ENCODE measurements at regions not wholly inside any gene's neighbourhood (a gene's known extent, or its start where the extent isn't known, plus 50 kb on each side); places are given as distances from the start of the nearest gene placed in this dataset.
A peak's percentile ranks its signal among the peaks of the same experiment; 100 is the strongest.

DNA sequence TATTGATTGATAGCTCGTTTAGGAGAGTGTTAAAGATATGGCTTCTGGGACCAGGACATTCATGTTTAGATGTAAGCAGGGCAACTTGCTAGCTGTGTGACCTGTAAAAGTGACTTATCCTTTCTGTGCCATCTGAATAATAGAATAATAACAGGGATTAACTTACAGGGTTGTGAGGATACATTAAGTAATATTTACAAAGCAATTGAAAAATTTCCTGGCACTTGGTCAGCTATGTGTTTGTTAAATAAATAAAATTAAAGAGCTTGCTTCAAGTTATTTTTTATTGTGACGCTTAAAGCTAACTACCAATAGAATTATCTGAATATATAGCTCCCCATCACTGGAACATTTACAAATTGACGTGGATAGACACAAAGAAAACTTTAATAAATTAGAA lies 287.9 kb upstream of the CDIN1 start:
- no peaks in the 10 kb centered on the region for H3K27me3 ChIP-seq (ENCODE audit: control insufficient read depth, insufficient read depth, low read length)
- no peak overlapping the region for H3K4me3 ChIP-seq (ENCODE audit: low read depth, low read length)
- H3K36me3 ChIP-seq (ENCODE audit: control insufficient read depth, insufficient read depth, low read length), result no peaks in the 10 kb centered on the region
- DNase-seq (ENCODE audit: low read depth) (no peak), FAIRE-seq (no peak)
- TF ChIP-seq, protein P1, sequence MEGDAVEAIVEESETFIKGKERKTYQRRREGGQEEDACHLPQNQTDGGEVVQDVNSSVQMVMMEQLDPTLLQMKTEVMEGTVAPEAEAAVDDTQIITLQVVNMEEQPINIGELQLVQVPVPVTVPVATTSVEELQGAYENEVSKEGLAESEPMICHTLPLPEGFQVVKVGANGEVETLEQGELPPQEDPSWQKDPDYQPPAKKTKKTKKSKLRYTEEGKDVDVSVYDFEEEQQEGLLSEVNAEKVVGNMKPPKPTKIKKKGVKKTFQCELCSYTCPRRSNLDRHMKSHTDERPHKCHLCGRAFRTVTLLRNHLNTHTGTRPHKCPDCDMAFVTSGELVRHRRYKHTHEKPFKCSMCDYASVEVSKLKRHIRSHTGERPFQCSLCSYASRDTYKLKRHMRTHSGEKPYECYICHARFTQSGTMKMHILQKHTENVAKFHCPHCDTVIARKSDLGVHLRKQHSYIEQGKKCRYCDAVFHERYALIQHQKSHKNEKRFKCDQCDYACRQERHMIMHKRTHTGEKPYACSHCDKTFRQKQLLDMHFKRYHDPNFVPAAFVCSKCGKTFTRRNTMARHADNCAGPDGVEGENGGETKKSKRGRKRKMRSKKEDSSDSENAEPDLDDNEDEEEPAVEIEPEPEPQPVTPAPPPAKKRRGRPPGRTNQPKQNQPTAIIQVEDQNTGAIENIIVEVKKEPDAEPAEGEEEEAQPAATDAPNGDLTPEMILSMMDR (IDR thresholded peaks at IDR 0.05; ENCODE audit: insufficient read depth, low read length, severe bottlenecking), result no peak

DNA sequence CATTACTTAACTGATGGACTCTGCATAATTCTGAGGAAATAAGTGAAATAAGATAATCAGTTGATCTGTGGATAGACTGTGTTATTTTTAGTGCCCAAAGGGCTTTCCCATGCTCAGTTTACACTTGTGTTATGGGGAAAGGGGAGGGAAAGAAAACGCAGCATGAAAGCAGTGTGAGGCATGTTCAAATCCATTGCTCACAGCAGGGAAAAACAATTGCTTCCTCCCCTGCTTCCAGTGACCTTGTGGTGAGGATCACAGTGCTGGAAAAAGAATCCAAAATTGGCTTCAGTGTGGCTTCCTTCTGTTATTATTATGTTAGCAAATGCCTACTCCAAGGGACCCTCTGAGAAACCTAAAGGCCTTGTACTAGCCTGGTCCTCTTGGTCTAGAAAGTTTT lies 285.1 kb upstream of the CDIN1 start:
- H3K36me3 ChIP-seq (ENCODE audit: control insufficient read depth, insufficient read depth, low read length), result no peaks in the 10 kb centered on the region
- DNase-seq (ENCODE audit: low read depth), result no peak
- no peak for FAIRE-seq
- TF ChIP-seq, protein P1 (IDR thresholded peaks at IDR 0.05; ENCODE audit: insufficient read depth, low read length, severe bottlenecking), result no peak
- H3K27me3 ChIP-seq (ENCODE audit: control insufficient read depth, insufficient read depth, low read length), result no peaks in the 10 kb centered on the region
- no peak overlapping the region for H3K4me3 ChIP-seq (ENCODE audit: low read depth, low read length)

DNA sequence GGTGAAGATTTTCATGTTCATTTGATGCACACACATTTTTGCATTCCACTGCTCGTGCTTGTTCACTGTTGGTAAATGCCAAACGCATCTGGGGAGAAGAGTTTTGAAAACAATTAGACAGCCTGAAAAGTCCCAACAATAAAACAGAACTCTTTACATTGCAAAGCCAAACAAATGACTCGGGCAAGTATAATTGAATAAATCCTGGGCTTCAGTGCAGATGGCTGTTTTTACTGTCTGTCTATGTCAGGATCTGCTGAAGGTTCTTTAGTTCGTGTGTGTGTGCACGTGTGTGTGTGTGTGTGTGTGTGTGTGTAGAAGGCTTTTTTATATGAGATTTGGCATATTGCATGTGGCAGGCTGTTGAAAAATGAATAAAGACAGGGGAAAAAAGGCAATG lies 277.5 kb upstream of the CDIN1 start:
- TF ChIP-seq, protein P1 (IDR thresholded peaks at IDR 0.05; ENCODE audit: insufficient read depth, low read length, severe bottlenecking), result no peak
- Histone ChIP-seq H3K36me3 (ENCODE audit: control insufficient read depth, insufficient read depth, low read length) (no peaks in the 10 kb centered on the region), H3K4me3 (ENCODE audit: low read depth, low read length) (no peak overlapping the region), H3K27me3 (ENCODE audit: control insufficient read depth, insufficient read depth, low read length) (no peaks in the 10 kb centered on the region)
- FAIRE-seq, result no peak
- DNase-seq (ENCODE audit: low read depth), result no peak

DNA sequence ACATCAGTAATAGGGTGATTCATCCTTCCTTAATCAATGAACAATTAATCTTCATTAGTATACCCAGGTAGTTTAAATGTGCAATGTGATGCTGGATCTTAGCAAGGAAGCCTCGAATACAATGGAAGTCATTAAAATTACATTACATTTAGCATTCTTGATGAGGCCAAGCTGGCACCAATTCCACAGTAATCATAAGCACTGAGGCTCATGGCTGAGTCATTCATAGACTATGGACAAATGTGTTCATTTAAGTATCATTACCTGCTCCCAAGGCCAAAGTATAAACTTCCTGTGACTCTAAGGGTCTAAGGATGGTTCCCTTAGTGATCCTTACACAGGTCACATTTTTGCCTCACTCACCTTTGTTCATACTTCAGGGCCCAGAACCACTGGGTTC lies 266.4 kb upstream of the CDIN1 start:
- TF ChIP-seq, protein P1 (IDR thresholded peaks at IDR 0.05; ENCODE audit: insufficient read depth, low read length, severe bottlenecking), result no peak
- Histone ChIP-seq H3K4me3 (ENCODE audit: low read depth, low read length) (no peak overlapping the region), H3K36me3 (ENCODE audit: control insufficient read depth, insufficient read depth, low read length) (no peaks in the 10 kb centered on the region), H3K27me3 (ENCODE audit: control insufficient read depth, insufficient read depth, low read length) (no peaks in the 10 kb centered on the region)
- peak; percentile 17 for DNase-seq (ENCODE audit: low read depth)
- FAIRE-seq, result no peak

DNA sequence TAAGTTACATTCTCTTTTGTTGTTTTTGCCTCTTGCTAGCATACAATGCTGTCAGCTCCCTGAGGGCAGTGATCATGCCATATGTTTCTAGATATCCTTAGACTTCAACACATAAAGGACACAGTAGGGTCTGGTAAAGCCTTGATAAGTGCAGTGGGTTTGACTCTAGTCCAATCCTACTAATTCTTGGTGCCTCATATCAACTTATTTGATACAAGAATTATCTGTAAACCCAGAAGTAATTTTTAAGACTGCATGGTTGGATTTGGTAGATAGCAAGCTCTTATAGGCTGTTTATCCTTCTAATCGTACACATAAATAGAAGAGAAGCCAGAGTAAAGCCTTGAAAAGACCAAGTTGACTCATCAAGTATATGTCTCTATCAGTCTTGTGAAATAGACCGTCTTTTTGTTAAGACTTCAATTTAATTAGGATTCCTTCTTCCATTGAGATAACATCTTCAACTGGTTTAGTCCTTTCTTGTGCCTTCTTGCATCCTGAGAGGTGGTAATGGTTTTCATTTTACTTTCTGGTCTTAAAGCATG lies 265.6 kb upstream of the CDIN1 start:
- no peaks in the 10 kb centered on the region for H3K27me3 ChIP-seq (ENCODE audit: control insufficient read depth, insufficient read depth, low read length)
- DNase-seq (ENCODE audit: low read depth), result no peak
- no peaks in the 10 kb centered on the region for H3K36me3 ChIP-seq (ENCODE audit: control insufficient read depth, insufficient read depth, low read length)
- TF ChIP-seq, protein P1 (IDR thresholded peaks at IDR 0.05; ENCODE audit: insufficient read depth, low read length, severe bottlenecking), result no peak
- no peak overlapping the region for H3K4me3 ChIP-seq (ENCODE audit: low read depth, low read length)
- FAIRE-seq, result no peak

DNA sequence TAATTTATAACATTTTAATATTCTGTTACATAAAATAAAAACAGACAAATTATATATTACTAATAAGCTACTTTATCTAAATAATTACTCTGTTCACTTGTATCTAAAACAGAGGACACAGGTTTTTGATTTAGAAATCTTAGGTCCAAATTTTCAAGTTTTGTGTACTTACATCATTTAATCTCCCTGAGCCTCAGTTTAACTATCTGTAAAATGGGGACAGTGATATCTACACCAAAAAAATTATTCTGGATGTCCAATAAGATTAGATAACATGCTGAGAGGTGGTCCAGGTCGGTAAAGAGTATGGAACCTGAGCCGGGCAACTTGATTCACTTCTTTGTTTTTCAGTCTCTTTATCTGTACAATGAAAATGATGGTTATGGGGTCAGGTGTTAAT lies 263.8 kb upstream of the CDIN1 start:
- Histone ChIP-seq H3K27me3 (ENCODE audit: control insufficient read depth, insufficient read depth, low read length) (no peaks in the 10 kb centered on the region), H3K36me3 (ENCODE audit: control insufficient read depth, insufficient read depth, low read length) (no peaks in the 10 kb centered on the region), H3K4me3 (ENCODE audit: low read depth, low read length) (no peak overlapping the region)
- DNase-seq (ENCODE audit: low read depth) (no peak), FAIRE-seq (no peak)
- TF ChIP-seq, protein P1 (IDR thresholded peaks at IDR 0.05; ENCODE audit: insufficient read depth, low read length, severe bottlenecking), result no peak
